Loucy (cell line): ENCODE measurements at regions not wholly inside any gene's neighbourhood (a gene's known extent, or its start where the extent isn't known, plus 50 kb on each side); places are given as distances from the start of the nearest gene placed in this dataset.

Experiments used
- CTCF ChIP-seq: fragments of 200-600 bp; sonication (generic); conservative IDR thresholded peaks from 2 replicates; pipeline ENCODE4 v1.5.1; 2014; ENCODE audit warnings: mild to moderate bottlenecking, antibody characterized with exemption, low read length
- EZH2phosphoT487 ChIP-seq: fragments of 200-600 bp; IDR thresholded peaks from 2 replicates; pipeline ENCODE4 v1.6.1; 2018; ENCODE audit warnings: antibody characterized with exemption, mild to moderate bottlenecking, moderate library complexity, borderline replicate concordance

DNA sequence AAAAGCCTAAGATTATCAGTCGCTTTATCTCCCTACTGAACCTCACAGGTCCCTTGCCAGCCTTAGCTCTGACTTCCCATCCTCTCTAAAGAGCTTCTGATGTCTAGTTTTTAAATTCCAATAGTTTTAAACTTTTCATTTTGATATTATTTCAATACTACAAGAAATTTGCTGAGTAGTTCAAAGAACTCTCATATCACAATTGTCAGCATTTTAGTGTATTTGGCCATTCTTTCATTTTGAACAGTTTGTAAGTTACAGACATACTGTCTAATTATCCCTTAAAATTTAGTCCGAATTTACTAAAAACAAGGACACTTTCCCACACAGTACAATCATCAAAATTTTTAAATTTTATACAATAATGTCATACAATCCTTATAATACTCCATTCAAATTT, 666.8 kb upstream of the SETBP1 start:
- TF ChIP-seq CTCF: no peak
- no peak for TF ChIP-seq EZH2phosphoT487
